ENCODE measurements at regions not wholly inside any gene's neighbourhood (a gene's known extent, or its start where the extent isn't known, plus 50 kb on each side); places are given as distances from the start of the nearest gene placed in this dataset.
"Not testable (repeated sequence)": the region's sequence is repeated elsewhere in the genome, so short reads cannot be mapped to it uniquely, and the experiment has no call there.

DNA sequence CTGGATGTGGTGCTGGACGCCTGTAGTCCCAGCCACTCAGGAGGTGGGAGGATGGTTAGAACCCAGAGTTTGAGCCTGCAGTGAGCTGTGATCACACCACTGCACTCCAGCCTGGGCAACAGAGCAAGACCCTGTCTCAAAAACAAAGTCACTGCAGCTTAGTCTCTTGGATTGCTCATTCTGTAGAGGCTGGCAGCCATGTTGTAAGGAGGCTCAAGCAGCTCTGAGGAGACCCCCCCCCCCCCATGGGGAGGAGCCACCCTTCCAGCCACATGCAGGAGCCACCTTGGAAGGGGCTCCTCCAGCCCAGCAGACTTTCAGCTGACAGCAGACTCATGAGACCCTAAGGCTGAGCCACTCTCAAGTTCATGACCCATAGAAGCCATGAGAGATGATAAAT, 68.4 kb downstream of the FOXL3 start:
- no peak overlapping the region for H3K4me3 Mint-ChIP-seq (ENCODE audit: low read depth, unreplicated experiment)

DNA sequence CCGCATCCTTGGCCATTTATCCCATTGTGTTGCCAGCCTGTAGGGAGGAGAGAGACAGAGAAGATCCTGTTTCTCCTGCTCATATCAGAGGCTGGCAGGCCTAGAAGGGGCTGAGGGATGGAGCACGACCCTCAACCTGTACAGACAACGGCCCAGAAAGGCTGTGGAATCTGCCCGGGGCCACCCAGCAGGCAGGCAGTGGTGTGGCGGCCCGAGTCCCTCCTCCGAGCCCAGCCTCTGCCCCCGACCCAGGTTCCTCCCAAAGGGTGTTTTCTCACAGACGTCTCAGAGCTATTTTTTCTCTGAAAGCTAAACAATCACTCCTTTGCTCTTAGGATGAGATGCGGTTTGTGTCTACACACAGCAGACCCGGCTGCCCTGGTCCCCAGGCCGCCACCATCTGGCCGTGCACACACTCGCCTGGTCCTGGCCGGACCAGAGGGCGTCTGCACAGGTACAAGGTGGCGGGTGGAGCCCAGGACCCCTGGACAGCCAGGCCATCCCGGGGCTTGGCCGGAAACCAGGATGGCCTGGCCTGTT, 69.3 kb downstream of the FOXL3 start:
- CTCF ChIA-PET = interaction anchor here (0.5 to 1.2 kb wide), 2 partner anchors 14 to 96 kb away, joined by 3 to 4 read pairs; no protein-coding TSS in a partner anchor
- Mint-ChIP-seq H3K36me3 (ENCODE audit: insufficient read depth, unreplicated experiment) (no peaks in the 10 kb centered on the region), H3K4me3 (ENCODE audit: low read depth, unreplicated experiment) (no peak overlapping the region), H3K4me1 (ENCODE audit: low read depth, unreplicated experiment) (peaks cover 8% of the 10 kb centered on the region), H3K9me3 (ENCODE audit: low read depth, unreplicated experiment) (no peaks in the 10 kb centered on the region), H3K27me3 (ENCODE audit: unreplicated experiment) (peaks cover 42% of the 10 kb centered on the region), H3K27ac (ENCODE audit: unreplicated experiment) (no peak overlapping the region)
- BruUV-seq (replicated peaks) = no TSS peak
- TF ChIP-seq CTCF (IDR thresholded peaks at IDR 0.05; ENCODE audit: unreplicated experiment) = no peak
- intact Hi-C loops (cut with micrococcal nuclease; ENCODE audit: unreplicated experiment) = no loop called here
- no peak for DNase-seq

More for the DNA sequence above, 68.4 kb downstream of the FOXL3 start:
- H3K9me3 Mint-ChIP-seq (ENCODE audit: low read depth, unreplicated experiment) = no peaks in the 10 kb centered on the region
- no peak for TF ChIP-seq CTCF (IDR thresholded peaks at IDR 0.05; ENCODE audit: unreplicated experiment)
- no peak for DNase-seq
- H3K36me3 Mint-ChIP-seq (ENCODE audit: insufficient read depth, unreplicated experiment) = no peaks in the 10 kb centered on the region
- H3K27ac Mint-ChIP-seq (ENCODE audit: unreplicated experiment) = no peak overlapping the region
- peaks cover 32% of the 10 kb centered on the region for H3K27me3 Mint-ChIP-seq (ENCODE audit: unreplicated experiment)
- CTCF ChIA-PET = no interaction called here
- peaks cover 8% of the 10 kb centered on the region for H3K4me1 Mint-ChIP-seq (ENCODE audit: low read depth, unreplicated experiment)
- intact Hi-C loops (cut with micrococcal nuclease; ENCODE audit: unreplicated experiment) = no loop called here
- BruUV-seq (replicated peaks) = no TSS peak

DNA sequence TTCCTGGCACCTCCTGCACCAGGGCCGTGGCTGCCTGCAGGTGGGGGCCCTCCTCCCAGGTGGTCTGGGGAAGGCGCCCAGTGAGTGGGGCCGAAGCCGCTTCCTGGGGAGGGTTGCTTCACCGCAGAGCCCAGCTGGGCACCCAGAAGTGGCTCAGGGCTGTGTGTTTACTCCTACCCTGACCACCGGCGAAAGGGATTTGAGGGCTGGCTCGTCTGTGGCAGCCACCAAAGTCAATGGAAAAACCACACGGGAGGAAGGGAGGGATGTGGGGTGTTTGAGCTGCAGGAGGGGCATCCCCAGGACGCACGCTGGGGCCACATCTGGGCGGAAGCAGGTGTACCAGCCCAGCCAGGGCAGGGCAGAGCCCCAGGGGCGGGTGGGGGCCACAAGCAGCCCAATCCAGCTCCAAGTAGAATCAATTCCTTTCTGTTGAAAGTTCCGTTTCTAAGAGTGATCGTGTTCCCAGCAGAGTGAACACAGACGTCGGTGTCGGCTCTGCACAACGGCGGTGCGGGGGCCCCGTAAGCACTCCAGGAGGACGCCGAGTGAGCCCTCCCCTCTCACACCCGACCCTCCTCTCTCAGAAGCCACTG, 69.9 kb downstream of the FOXL3 start:
- no TSS peak for BruUV-seq (replicated peaks)
- DNase-seq = no peak
- Mint-ChIP-seq H3K27ac (ENCODE audit: unreplicated experiment) (no peak overlapping the region), H3K4me1 (ENCODE audit: low read depth, unreplicated experiment) (peaks cover 8% of the 10 kb centered on the region), H3K9me3 (ENCODE audit: low read depth, unreplicated experiment) (no peaks in the 10 kb centered on the region), H3K4me3 (ENCODE audit: low read depth, unreplicated experiment) (no peak overlapping the region), H3K36me3 (ENCODE audit: insufficient read depth, unreplicated experiment) (no peaks in the 10 kb centered on the region), H3K27me3 (ENCODE audit: unreplicated experiment) (peaks cover 47% of the 10 kb centered on the region)
- TF ChIP-seq CTCF (IDR thresholded peaks at IDR 0.05; ENCODE audit: unreplicated experiment) = no peak
- CTCF ChIA-PET = interaction anchor here (1.2 kb wide), 1 partner anchor 13 kb away, joined by 4 read pairs; no protein-coding TSS in a partner anchor
- intact Hi-C loops (cut with micrococcal nuclease; ENCODE audit: unreplicated experiment) = no loop called here

- Mint-ChIP-seq H3K9me3 (ENCODE audit: low read depth, unreplicated experiment) (no peaks in the 10 kb centered on the region), H3K4me3 (ENCODE audit: low read depth, unreplicated experiment) (no peak overlapping the region), H3K27ac (ENCODE audit: unreplicated experiment) (no peak overlapping the region), H3K4me1 (ENCODE audit: low read depth, unreplicated experiment) (peaks cover 8% of the 10 kb centered on the region), H3K36me3 (ENCODE audit: insufficient read depth, unreplicated experiment) (no peaks in the 10 kb centered on the region), H3K27me3 (ENCODE audit: unreplicated experiment) (peaks cover 55% of the 10 kb centered on the region)
- CTCF ChIA-PET = no interaction called here
- TF ChIP-seq CTCF (IDR thresholded peaks at IDR 0.05; ENCODE audit: unreplicated experiment) = no peak
- intact Hi-C loops (cut with micrococcal nuclease; ENCODE audit: unreplicated experiment) = no loop called here
- DNase-seq = no peak
- BruUV-seq (replicated peaks) = no TSS peak
Observed at GRCh38 chr7:360454-361100, 70.6 kb downstream of the FOXL3 start.

- CTCF ChIA-PET; BruUV-seq (replicated peaks); H3K27ac Mint-ChIP-seq (ENCODE audit: unreplicated experiment); H3K36me3 Mint-ChIP-seq (ENCODE audit: insufficient read depth, unreplicated experiment); H3K4me3 Mint-ChIP-seq (ENCODE audit: low read depth, unreplicated experiment); intact Hi-C loops (cut with micrococcal nuclease; ENCODE audit: unreplicated experiment); H3K4me1 Mint-ChIP-seq (ENCODE audit: low read depth, unreplicated experiment); DNase-seq; H3K9me3 Mint-ChIP-seq (ENCODE audit: low read depth, unreplicated experiment): not testable (repeated sequence)
- H3K27me3 Mint-ChIP-seq (ENCODE audit: unreplicated experiment) = peaks cover 61% of the 10 kb centered on the region
Observed at GRCh38 chr7:361182-361581, 71.2 kb downstream of the FOXL3 start.
